ENCODE measurements at regions not wholly inside any gene's neighbourhood (a gene's known extent, or its start where the extent isn't known, plus 50 kb on each side); places are given as distances from the start of the nearest gene placed in this dataset.

DNA sequence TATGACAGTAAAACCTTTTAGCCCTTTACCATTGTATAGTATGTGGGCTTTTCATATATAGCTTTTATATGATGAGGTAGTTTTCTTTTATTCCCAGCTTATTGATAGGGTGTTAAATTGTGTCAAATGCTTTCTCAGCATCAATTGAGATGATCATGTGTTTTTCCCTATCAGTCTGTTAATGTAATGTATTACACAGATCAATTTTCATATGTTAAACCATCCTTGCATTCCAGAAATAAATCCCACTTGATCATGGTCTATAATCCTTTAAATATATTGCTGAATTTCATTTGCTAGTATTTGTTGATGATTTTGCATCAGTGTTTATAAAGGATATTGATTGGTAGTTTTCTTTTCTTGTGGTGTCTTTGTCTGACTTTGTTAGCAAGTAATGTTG is 603.9 kb downstream of the TRHDE start:
- TF ChIP-seq EZH2 (IDR thresholded peaks at IDR 0.05; ENCODE audit: borderline replicate concordance, low read depth, low read length, poor library complexity, severe bottlenecking), result no peak
- TF ChIP-seq, protein P1, sequence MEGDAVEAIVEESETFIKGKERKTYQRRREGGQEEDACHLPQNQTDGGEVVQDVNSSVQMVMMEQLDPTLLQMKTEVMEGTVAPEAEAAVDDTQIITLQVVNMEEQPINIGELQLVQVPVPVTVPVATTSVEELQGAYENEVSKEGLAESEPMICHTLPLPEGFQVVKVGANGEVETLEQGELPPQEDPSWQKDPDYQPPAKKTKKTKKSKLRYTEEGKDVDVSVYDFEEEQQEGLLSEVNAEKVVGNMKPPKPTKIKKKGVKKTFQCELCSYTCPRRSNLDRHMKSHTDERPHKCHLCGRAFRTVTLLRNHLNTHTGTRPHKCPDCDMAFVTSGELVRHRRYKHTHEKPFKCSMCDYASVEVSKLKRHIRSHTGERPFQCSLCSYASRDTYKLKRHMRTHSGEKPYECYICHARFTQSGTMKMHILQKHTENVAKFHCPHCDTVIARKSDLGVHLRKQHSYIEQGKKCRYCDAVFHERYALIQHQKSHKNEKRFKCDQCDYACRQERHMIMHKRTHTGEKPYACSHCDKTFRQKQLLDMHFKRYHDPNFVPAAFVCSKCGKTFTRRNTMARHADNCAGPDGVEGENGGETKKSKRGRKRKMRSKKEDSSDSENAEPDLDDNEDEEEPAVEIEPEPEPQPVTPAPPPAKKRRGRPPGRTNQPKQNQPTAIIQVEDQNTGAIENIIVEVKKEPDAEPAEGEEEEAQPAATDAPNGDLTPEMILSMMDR (conservative IDR thresholded peaks at IDR 0.05; ENCODE audit: low read depth, low read length), result no peak

DNA sequence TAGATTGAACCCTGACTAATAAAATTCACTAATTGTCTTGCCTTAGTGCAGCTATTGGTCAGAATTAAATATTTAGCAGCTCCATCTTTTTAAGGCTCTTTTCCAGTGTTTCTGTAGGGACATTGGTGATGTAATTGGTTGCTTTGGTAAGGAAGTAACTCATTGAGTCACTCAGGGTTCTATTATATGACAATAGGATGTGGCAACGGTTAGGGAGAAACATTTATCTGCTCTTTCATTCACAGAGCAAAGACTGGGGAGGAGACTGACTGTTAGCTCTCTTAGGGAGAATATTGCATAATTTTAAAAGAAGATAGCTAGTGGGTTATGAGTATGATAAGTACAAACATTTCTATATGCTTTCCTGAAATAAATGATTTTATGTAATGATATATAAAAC is 616.5 kb downstream of the TRHDE start:
- Histone ChIP-seq H3K4me1 (ENCODE audit: insufficient read depth, low read length, poor library complexity, severe bottlenecking) (no peaks in the 10 kb centered on the region), H3K27me3 (replicated peaks; ENCODE audit: insufficient read depth, low read depth, low read length, poor library complexity) (no peaks in the 10 kb centered on the region), H3K4me3 (ENCODE audit: low read depth, low read length, poor library complexity, severe bottlenecking) (no peak overlapping the region), H3K36me3 (ENCODE audit: insufficient read depth, low read length, poor library complexity, severe bottlenecking) (no peaks in the 10 kb centered on the region), H3K27ac (ENCODE audit: low read depth, low read length, poor library complexity, severe bottlenecking) (no peak overlapping the region), H3K9me3 (ENCODE audit: low read depth, low read length, poor library complexity, severe bottlenecking) (no peaks in the 10 kb centered on the region)
- BruUV-seq (replicated peaks), result no TSS peak
- POLR2A ChIA-PET (ENCODE audit: low non-redundant PET), result no interaction called here
- no peak for TF ChIP-seq EZH2 (IDR thresholded peaks at IDR 0.05; ENCODE audit: borderline replicate concordance, low read depth, low read length, poor library complexity, severe bottlenecking)
- TF ChIP-seq, protein P1 (conservative IDR thresholded peaks at IDR 0.05; ENCODE audit: low read depth, low read length), result no peak
- DNase-seq (ENCODE audit: low spot score), result peak; percentile 44
- intact Hi-C loops (cut with micrococcal nuclease; ENCODE audit: unreplicated experiment), result no loop called here
- CTCF ChIA-PET, result no interaction called here

More for the DNA sequence above, 603.9 kb downstream of the TRHDE start:
- Histone ChIP-seq H3K9me3 (ENCODE audit: low read depth, low read length, poor library complexity, severe bottlenecking) (peaks cover 15% of the 10 kb centered on the region), H3K4me3 (ENCODE audit: low read depth, low read length, poor library complexity, severe bottlenecking) (no peak overlapping the region), H3K4me1 (ENCODE audit: insufficient read depth, low read length, poor library complexity, severe bottlenecking) (no peaks in the 10 kb centered on the region), H3K27me3 (replicated peaks; ENCODE audit: insufficient read depth, low read depth, low read length, poor library complexity) (no peaks in the 10 kb centered on the region), H3K27ac (ENCODE audit: low read depth, low read length, poor library complexity, severe bottlenecking) (no peak overlapping the region), H3K36me3 (ENCODE audit: insufficient read depth, low read length, poor library complexity, severe bottlenecking) (no peaks in the 10 kb centered on the region)
- BruUV-seq (replicated peaks), result no TSS peak
- intact Hi-C loops (cut with micrococcal nuclease; ENCODE audit: unreplicated experiment), result no loop called here
- DNase-seq (ENCODE audit: low spot score), result no peak
- POLR2A ChIA-PET (ENCODE audit: low non-redundant PET), result no interaction called here
- CTCF ChIA-PET, result no interaction called here

DNA sequence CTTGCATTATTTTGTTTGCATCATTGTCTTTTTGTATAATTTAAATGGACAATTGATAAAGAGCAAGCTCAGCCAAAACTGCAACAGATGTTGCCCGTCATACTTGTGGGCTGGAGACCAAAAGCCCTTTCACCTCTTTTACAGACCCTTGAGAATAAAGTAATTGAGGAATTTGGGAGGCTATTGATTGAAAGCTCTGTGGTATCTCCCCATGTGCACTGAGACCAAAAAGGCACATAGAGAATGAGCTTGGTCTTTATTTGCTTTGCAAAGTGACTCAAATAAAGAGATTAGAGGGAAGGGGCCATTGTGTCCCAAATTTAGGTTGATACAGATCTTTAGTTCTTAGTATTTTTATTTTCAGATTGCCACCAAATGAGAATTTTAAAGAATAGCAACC is 617.6 kb downstream of the TRHDE start:
- POLR2A ChIA-PET (ENCODE audit: low non-redundant PET), result no interaction called here

More for the DNA sequence above, 617.6 kb downstream of the TRHDE start:
- H3K9me3 ChIP-seq (ENCODE audit: low read depth, low read length, poor library complexity, severe bottlenecking), result no peaks in the 10 kb centered on the region
- no peak for TF ChIP-seq EZH2 (IDR thresholded peaks at IDR 0.05; ENCODE audit: borderline replicate concordance, low read depth, low read length, poor library complexity, severe bottlenecking)
- TF ChIP-seq, protein P1 (conservative IDR thresholded peaks at IDR 0.05; ENCODE audit: low read depth, low read length), result no peak
- no peak overlapping the region for H3K4me3 ChIP-seq (ENCODE audit: low read depth, low read length, poor library complexity, severe bottlenecking)
- no peaks in the 10 kb centered on the region for H3K36me3 ChIP-seq (ENCODE audit: insufficient read depth, low read length, poor library complexity, severe bottlenecking)
- no peaks in the 10 kb centered on the region for H3K27me3 ChIP-seq (replicated peaks; ENCODE audit: insufficient read depth, low read depth, low read length, poor library complexity)
- intact Hi-C loops (cut with micrococcal nuclease; ENCODE audit: unreplicated experiment), result no loop called here
- no TSS peak for BruUV-seq (replicated peaks)
- no peaks in the 10 kb centered on the region for H3K4me1 ChIP-seq (ENCODE audit: insufficient read depth, low read length, poor library complexity, severe bottlenecking)
- CTCF ChIA-PET, result no interaction called here
- no peak for DNase-seq (ENCODE audit: low spot score)
- no peak overlapping the region for H3K27ac ChIP-seq (ENCODE audit: low read depth, low read length, poor library complexity, severe bottlenecking)

Data from A673 (cell line).